ENCODE measurements at regions not wholly inside any gene's neighbourhood (a gene's known extent, or its start where the extent isn't known, plus 50 kb on each side); places are given as distances from the start of the nearest gene placed in this dataset.
A peak's percentile ranks its signal among the peaks of the same experiment; 100 is the strongest.

DNA sequence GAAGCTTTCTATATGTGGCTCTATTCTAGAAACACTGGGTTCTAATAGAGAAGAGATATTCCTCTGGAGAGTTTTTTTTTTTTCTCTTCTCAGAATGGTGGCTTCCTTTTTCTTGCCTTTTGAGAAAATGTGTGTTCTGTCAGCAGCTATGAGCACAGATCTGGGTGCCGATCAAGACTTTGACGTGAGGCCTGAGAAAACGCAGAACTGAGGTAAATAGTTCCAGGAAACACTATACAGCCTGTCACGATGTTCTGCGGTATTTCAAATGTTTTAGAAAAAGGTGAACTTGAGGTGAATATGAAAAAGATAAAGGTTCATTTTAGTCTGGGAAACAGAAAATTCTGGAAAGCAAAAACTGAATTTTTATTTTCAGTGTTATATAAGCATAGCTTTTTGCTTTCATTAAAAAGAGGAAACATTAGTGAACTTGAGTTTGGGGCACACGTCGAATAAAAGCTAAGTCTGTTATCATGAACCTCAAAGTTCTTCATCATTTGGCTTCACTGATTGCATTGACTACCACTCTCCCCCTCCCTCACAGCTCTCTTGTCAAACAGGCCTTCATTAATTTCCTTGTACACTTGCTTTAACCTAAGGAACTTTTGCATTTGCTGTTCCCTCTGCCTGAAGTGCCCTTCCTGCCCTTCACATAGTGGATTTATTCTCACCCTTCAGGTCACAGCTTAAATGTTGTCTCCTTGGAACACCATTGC is 265.1 kb downstream of the NFKBIZ start:
- no peak for DNase-seq (ENCODE audit: low spot score)

DNA sequence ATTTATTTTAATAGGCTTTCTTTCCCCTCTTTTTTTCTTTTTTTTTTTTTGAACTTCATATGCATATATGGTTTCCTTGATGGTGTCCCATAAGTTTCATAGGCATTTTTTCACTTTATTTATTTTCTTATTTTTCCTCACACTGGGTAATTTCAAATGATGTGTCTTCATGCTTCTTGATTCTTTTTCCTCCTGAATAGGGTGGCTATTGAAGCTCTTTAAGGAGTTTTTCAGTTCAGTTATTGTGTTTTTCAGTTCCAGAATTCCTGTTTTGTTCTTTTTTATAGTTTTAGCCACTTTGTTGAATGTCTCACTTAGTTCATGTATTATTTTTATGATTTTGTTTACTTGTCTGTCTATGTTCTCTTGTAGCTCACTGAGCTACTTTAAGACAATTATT is 273.2 kb downstream of the NFKBIZ start:
- no peak for DNase-seq (ENCODE audit: low spot score)

DNA sequence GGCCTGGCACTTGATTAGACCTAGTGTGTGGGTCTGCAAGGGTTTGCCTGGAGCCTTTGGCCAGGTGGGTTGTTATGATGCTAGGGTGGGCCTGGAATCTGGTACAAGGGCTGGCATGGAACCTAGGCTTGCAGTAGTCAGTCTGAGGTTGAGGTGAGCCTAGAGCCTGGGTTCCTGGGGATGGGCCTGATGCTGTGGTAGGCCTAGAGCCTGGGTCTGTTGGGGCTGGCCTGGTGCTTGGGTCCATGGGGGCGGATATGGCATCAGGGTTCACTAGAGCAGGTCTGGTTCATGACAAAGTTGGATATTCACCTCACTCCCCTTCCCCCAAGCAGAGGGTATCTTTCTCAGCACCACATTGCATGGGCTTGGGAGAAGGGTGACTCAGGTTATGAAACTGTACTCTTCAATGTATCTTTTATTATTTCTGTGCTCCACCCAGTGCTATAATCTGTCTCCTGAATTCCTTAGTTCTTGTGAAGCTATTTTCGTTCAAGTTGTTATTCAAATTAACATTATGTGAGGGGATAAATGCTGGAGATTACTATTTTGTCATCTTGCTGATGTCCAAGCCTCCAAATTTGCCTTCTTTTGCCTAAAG is 274.4 kb downstream of the NFKBIZ start:
- DNase-seq (ENCODE audit: low spot score): no peak

DNA sequence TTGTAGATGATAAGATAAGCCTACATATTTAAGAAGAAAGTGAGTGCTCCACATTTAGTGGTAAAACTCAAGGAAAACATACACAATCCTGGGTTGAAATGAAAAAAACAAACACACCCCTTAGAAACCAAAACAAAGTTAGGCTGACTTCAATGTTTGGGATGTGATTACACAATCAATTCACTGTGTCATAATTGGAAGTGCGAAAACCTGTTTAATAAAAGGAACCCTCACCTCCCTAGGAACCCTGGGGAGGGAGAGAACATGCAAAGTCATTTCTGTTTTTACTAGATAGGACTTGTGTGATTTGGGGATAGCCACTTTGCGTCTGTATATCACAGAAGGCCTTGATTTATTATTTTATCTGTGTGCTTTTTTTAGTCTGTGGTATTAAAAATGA is 275.0 kb downstream of the NFKBIZ start:
- DNase-seq (ENCODE audit: low spot score): no peak

DNA sequence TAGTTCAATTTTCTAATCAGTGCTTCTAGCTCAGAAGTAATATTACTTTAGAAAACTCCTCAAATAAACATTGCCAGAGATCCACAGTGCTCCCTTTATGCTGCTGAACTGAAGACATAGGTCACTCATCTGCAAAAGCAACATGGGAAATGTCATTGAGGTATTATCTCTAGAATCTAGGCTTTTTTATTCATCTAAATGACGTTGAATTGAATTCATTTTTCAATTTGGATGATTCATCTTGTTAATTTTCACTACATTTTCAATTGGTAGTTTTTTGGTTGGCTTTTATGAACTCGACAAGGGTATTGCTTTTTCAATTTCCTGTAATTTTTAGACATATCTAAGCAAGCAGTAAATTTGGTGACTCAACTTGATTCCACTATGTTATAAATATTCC is 275.4 kb downstream of the NFKBIZ start:
- no peak for DNase-seq (ENCODE audit: low spot score)

DNA sequence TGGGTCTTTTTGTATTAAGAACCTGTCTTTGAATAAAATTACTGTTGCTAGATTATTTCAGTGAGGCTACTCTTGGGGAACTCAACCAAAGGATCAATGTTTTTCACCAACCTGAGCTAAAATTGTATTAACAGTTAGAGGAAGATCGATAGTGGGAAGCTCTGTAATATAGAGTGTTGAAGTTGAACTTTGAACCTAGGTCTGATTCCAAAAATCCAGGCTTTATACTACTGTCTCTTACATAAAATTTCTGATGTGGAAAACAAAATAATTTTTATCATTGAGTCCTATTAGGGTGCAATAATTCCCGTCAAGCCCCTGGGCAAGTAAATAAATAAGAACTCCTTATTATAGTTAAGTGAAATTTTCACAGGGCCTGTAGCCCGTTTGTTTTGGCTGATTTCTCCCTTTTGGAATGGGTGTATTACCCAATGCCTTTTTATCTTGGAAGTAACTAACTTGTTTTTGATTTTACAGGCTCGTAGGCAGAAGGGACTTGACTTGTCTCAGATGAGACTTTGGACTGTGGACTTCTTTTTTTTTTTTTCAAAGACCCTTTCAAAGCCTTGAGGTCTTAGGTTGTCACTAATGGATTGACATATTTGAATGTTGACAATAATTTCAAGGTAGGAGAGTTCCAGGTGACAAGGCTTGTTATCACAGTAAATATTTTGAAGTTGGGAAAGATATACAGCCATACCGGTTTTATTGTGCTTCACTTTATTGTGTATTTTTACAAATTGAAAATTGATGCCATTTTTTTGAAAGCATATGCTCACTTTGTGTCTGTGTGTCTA is 276.1 kb downstream of the NFKBIZ start:
- no peak for DNase-seq (ENCODE audit: low spot score)

DNA sequence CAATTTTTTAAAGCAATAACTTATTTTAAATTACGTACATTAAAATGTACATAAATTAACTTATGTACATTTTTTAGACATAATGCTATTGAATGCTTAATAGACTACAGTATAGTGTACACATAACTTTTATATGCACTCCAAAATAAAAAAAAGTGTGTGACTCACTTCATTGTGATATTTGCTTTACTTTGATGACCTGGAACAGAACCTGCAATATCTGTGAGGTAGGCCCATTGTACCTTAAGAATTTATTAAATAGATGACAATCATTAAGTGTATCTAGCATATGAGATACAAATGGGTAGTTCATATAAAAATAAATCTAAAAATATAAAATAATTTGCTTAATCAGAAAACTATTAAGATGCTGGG is 276.7 kb downstream of the NFKBIZ start:
- no peak for DNase-seq (ENCODE audit: low spot score)

DNA sequence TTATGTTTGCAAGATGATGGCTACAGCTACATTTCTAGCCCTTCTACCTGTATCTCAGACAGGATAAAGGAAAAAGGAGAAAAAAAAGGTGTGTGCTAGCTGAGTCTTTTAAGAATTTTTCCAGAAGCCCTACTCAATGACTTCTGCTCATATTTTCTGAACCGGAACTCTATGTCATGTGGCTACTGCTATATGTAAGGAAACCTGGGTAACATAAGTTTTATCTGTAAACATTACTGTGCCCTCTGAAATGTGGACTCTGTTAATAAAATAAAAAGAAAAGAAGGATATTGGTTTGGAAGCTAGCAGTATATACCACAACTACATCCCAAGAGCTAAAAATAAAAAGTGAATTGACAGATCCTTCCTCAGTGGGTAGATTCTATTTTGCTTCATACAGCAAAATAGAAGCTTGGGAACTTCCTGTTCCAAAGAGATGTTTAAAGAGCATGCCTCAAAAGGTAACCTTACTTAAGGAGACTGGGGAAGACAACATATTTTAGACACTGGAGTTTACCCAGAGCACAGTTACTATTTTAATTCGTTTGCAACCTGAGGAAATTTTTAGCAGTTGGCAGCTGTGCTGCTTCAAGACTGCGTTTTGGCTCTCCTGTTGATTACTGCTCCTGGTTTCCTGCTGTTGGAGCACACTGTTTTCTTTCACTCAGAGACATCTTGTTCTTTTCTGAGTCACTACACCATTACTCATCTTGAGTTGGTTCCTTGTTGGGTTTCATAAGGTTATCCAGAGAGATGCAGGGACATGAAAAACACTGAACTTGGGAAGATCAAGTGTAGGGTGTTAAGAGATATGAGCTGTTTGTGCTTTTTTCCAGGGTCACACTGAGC is 280.7 kb downstream of the NFKBIZ start:
- DNase-seq (ENCODE audit: low spot score): peak; percentile 77

DNA sequence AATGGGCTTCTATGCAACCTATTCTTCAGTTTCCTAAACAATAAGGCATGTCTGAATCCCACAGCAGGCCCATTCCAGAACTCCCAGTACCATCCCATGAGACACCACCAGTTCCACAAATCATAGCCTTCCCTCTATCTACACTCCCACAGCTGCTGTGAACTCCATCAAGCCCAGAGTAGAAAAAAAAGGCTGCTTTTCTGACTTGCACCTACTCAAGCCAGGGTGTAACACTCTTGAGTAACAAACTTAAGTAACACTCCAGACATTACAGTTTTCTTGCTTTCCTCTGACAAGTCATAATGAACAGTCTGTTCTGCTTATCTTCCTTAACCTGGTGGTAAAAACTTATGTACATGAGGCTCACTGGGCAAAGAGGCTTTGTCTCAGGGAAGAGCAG is 283.1 kb downstream of the NFKBIZ start:
- no peak for DNase-seq (ENCODE audit: low spot score)

DNA sequence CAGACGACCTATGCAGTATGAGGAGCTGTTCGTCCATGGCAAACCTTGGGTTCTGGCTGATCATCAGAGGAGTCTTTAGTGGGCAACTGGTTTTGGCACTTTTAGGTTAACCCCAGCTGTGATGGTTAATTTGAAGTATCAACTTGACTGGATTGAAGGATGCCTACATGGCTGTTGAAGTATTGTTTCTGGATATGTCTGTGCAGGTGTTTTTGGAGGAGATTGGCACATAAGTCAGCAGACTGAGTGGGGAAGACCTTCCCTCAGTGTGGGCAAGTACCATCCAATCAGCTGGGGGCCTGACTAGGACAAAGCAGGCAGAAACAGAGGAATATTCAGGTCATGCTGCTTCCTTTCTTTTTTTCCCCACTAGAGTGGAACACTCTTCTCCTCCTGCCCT is 284.1 kb downstream of the NFKBIZ start:
- no peak for DNase-seq (ENCODE audit: low spot score)

DNA sequence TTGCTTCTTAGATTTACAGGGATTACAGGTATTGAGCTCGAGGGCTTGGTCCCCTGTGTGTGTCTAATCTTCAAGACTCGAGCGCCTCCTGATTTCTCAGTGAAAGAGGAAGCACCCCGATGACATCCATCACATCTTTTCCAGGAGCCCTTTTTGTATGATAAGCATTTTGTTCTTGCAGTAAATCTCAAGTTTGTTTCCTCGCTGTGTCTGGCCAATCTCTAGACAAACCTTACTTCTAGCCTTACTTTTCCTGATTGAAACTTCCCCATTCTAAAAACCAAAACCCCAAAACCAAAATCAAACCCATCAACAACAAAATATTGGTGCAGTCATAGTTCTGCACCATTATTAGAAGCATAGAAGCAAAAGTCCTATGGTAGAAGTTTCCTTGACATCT is 286.0 kb downstream of the NFKBIZ start:
- no peak for DNase-seq (ENCODE audit: low spot score)

DNA sequence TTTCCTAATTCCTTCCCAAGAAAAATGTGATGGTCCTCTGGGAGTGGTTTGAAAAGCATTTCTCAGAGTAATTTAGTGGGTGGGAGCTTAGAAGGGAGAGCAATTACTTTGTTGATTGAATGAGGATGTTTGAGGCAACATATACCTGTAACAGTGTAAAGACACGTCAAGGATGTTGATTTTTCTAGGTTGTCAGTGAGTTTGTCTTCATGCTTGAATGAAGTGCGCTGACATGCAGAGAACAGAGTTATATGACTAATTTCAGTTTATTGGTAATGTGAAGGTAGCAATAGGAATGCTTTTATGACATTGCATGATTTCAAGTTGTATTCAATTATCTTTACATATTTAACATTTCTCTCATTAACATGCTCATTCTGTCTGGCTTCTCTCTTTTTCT is 286.9 kb downstream of the NFKBIZ start:
- no peak for DNase-seq (ENCODE audit: low spot score)

DNA sequence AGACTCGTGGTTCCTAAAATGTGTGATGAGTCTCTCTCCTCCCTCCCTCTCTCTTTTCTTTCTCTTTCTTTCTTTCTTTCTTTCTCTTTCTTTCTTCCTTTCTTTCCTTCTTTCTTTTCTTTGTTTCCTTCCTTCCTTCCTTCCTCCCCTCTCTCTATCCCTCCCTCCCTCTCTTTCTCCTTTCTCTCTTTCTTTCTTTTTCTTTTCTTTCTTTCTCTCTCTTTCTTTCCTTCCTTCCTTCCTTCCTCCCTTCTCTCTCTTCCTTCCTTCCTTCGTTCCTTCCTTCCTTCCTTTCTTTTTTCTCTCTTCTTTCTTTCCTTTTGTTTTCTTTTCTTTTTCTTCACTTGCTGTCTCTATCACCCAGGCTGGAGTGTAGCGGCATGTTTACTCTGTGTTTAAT is 290.8 kb downstream of the NFKBIZ start:
- DNase-seq (ENCODE audit: low spot score): no peak

DNA sequence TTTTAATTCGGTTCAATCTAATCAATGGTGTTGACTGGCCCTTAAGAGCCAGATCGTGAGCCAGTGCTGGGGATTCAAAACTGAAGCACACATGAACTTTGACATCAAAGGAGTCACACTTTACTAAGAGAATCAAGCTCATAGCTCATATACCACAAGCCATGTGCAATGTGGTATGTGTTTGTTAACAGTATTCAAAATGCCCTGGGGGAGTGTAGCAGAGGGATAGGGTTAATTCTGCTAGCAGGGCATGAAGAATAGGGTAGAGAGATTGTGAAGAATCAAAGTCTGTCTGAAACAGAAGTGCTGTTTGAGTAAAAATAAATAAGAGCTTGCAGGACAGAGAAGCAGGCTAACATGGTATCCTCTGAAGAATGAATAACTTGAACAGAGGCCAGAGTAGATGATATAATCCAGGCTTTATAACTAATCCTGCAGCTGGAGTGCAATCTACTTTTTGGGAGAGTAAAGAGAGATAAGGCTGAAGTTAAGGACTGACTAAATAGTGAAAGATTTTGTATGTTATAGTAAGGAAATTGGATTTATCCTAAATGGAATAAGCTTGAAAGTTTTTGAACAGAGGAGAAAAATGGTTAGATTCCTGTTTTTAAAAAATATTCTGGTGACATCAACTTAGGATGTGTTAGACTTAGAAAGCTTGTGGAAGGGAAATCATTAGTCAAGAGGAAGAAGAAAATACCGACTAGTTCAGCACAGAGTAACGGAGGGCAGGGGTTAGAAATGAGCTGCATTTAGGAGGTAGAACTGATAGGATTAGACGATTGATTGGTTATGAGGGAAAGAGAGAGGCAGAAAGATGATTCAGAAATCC is 292.0 kb downstream of the NFKBIZ start:
- DNase-seq (ENCODE audit: low spot score): no peak

DNA sequence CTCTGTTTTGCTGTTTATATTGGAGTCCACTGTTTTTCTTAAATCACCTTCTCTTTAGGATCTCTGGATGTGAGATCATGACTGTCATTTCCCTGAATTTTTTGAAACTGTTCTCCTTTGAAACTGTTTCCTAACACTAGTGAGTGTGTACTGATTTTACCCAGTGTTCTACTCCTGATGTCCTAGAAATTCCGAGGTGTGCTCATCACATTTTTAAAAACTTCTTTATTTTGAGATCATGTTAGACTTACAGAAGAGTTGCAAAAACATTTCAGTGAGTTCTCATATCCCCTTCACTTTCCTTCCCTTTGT is 292.6 kb downstream of the NFKBIZ start:
- DNase-seq (ENCODE audit: low spot score): no peak

DNA sequence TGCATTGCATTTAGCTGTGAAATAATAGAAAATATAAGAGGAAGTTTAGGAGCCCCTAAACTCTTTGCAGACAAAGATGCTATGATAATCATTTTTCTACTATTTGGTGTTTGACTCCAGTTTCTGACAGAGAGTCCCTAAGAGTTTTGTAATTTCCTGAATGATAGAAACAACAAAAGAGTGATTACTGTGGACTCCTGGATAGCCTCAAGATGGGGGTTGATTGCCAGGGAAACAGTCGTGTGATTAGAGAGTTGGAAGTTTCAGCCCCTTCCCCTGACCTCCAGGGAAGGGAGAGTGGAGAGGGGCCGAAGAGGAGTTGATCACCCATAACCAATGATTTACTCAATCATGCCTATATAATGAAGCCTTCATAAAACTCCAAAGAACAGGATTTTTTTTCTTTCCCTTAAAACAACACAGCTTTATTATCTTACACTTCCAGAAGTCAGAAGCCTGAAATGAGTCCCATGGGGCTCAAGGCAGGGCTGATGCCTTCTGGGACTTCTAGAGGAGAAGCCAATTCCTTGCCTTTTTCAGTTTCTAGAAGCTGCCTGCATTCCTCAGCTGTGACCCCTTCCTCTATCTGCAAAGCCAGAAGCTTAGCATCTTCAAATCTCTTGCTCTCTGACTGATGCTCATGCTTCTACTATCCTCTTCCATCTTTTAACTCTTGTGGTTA is 292.3 kb upstream of the ZPLD1 start:
- no peak for DNase-seq (ENCODE audit: low spot score)

DNA sequence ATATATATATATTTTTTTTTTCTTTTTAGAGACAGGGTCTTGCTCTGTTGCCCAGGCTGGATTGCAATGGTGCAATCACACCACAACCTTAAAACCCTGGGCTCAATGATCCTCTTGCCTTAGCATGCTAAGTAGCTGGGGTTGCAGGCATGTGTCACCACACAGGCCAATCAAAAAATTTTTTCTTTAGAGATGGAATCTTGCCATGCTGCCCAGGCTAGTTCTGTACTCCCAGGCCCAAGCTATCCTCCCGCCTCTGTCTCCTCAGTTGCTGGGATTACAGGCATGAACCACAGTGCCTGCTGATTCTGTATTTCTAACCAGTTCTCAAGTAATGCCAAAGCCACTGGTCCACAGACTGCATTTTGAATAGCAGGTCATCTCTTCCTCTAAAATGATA is 291.3 kb upstream of the ZPLD1 start:
- DNase-seq (ENCODE audit: low spot score): no peak

DNA sequence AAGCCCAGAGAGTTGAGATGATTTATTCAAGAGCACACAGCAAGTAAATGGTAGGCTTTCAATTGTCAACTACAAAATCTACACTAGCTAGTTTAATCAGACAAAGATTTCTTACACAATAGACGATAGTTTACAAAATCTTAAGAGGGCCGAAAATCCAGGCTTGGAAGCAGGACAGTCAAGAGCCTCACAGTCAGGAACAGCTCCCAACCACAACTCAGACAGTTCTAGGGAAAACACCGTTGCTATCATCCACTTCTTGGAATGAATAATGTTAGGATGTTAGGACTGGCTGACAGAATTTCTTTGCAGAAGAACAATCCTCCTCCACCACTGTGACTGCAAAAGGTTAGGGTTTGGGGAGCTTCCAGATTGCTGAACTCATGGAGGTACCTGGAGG is 290.8 kb upstream of the ZPLD1 start:
- no peak for DNase-seq (ENCODE audit: low spot score)

DNA sequence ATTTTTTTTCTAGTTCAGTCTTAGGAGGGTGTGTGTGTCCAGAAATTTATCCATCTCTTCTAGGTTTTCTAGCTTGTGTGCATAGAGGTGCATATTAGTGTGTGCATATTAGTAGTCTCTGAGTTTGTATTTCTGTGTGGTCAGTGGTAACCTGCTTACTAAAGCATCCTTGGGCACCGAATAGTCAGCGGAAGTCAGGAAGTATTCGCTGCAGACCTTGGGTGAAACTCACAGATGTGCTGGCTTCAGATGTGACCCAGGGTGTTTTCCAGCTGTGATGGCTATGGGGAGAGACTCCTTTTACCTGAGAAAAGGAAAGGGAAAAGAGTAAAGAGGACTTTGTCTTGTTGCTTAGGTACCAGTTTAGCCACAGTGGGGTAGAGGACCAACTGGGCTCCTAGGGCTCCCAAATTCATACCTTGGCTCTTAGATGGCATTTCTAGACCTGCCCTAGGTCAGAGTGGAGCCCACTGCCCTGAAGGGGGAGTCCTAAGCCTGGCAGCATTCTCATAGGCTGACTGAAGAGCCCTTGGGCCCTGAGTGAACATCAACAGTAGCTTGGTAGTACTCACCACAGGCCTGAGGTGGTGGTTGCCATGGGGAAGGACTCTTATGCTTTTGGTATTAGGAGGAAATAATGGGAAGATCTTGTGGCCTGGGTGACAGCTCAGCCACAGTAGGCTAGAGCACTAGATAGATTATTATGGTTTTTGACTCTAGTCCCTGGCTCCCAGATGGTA is 286.0 kb upstream of the ZPLD1 start:
- DNase-seq (ENCODE audit: low spot score): no peak

DNA sequence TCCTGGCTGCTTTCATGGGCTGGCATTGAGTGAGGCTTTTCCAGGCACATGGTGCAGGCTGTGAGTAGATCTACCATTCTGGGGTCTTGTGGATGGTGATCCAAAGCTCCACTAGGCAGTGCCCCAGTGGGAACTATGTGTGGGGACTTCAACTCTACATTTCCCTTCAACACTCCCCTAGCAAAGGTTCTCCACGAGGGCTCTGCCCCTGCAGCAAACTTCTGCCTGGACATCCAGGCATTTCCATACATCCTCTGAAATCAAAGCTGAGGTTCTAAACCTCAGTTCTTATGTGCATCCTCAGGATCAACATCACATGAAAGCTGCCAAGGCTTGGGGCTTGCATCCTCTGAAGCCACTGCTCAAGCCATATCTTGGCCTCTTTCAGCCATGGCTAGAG is 282.9 kb upstream of the ZPLD1 start:
- no peak for DNase-seq (ENCODE audit: low spot score)

DNA sequence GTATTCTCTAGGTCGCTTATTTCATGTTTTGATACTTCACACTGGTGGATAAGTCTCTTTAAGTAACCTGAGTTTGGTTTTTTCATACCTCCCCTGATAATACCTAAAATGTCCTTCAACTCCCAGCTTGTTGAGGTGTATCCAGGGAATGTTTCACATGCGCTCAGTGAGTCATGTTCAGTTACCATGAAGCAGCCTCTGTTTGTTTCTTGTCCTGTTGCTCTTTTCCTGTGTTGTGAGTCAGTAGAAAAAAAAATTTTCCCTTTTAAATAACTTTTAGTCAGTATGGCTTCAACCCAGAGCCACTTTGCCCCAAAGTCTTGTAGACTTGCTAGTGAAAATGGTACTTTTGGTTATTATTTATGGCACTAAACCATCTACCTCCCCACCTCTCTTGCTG is 278.4 kb upstream of the ZPLD1 start:
- DNase-seq (ENCODE audit: low spot score): peak; percentile 71
